GM19328 (cell line): ENCODE measurements at regions not wholly inside any gene's neighbourhood (a gene's known extent, or its start where the extent isn't known, plus 50 kb on each side); places are given as distances from the start of the nearest gene placed in this dataset.

Experiments
- ATAC-seq: cut with Tn5 transposase; IDR thresholded peaks from one replicate; pipeline ENCODE4 v1.9.1; 2021; ENCODE audit warnings: mild to moderate bottlenecking, moderate library complexity; ENCODE audit not compliant: unreplicated experiment

DNA sequence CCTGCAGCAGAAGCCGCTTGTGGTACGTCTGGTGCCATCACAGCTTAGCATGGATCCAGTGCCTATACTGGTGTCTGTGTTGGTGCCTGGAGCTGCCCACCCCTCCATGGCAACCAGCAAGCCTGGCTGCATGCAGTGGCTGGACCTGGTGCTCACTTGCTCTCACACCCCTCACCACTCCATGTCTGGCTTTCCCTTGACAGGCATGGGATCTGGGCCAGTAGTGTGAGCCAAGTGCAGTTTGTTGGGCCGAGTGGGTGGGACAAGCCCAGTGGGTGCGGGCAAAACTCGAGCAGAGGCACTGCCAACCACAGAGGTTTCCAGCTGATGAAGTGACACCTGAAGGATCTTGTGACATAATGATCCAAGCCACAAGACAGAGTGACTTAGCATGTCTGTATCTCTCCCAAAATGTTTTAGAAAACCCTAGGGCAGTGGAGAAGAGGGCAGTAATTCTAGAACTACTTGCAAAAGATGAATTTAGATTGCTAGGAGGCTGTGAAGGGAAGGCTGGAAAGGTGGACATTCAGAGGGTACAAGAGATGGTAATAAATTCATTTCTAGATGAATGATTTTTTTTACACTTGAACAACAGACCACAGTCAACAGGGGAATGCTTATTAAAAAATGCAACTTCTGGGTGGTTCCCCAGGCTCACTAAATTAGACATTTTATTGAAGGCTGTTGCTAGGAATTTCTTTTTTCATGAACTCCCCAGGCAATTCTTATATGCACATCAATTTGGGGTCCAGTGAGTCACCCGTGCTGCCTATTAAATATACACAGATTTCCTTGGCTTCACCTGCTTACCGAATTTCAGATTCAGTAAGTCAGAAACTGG lies 660.3 kb downstream of the TLR4 start:
- no peak for ATAC-seq

DNA sequence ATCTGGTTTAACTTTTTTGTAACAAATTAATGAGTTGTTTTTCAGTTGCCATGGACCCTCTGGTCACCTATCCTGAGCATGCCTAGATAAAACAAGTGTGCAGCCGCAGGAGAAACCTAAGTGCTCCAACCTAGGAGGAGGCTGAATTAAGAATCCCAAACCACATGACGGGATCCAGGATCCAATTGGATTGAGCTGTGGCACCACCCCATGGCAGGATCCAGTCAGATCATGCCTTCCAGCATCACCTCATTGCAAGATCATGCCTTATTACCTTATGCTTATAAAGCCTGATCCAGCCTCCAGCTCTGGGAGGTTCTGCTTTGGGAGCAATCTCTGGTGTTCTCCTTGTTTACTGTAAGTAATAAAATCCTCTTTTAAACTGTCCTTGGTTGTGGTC lies 662.0 kb downstream of the TLR4 start:
- ATAC-seq = no peak

DNA sequence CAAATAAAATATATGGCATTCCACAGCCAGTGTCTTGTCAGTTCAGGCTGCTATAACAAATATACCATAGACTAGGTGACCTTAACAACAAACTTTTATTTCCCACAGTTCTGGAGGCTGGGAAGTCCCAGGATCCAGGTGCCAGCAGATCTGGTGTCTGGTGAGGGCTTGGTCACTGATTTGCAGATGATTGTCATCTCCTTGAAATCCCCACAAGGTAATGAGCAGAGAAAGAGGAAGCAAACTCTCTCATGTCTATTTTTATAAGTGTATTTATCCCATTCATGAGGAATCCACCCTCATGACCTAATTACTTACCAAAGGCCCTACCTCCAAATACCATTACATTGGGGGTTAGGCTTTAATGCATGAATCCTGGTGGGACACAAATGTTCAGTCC lies 663.2 kb downstream of the TLR4 start:
- ATAC-seq = no peak

DNA sequence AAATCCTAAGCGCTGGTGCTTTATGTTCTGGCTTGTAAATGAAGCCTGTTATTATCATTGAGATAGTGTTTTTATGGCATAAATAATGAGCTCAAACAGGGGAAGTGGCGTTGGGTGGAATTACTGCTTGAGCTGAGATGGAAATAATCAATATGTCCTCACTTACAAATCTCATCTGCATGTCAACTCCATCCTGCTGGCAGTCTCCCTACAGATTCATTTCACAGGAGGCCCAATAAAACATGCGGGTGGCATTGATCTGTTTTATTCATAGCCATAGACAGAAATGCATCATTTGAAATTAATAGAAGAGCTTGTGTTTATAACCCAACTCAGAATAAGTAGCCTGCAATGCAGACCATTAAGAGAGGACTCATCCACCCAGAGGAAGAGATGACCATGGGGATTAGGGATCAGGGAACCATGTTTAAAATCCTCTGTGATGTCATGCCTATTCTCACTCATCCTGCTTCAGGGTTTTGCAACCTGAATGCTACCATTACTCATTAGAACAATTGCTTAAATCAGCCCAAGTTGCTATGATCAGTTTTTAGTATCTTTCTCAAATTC lies 680.4 kb downstream of the TLR4 start:
- ATAC-seq = no peak

DNA sequence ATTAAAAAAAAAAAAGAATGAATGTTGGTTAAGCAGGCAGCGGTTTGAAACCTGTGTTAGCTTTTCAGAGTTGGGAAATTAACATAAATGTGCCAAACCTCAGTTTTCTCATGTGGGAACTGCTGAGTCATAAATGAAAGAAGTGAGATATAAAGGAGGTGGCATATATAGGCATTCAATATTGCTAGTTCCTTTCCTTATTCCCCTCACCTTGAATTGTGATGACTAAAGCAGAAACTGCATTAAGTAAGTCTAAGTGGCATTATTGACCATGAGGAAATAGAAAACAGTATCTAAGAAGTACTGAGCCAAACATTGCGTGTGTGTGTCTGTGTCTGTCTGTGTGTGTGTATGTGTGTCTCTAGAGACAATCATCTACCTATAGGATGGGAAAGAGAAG lies 691.2 kb downstream of the TLR4 start:
- no peak for ATAC-seq

DNA sequence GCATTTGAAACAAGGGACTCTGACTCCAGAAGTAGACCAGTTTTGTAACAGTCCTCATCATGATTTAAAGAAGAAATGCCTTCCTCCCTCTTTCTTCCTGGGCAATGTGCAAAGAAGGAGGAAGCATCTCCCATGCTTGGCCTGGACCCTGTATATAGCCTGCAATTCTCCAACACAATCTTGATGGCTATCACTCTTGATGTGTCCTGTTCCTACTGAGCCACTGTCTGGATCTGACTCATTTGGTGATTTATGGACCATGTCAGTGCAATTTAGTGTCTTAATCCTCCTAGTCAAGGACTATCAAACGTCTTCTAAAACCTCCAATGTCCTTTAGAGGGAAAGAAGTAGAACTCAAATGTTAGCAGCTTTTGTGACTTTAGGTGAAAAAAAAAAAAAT lies 697.3 kb downstream of the TLR4 start:
- no peak for ATAC-seq

DNA sequence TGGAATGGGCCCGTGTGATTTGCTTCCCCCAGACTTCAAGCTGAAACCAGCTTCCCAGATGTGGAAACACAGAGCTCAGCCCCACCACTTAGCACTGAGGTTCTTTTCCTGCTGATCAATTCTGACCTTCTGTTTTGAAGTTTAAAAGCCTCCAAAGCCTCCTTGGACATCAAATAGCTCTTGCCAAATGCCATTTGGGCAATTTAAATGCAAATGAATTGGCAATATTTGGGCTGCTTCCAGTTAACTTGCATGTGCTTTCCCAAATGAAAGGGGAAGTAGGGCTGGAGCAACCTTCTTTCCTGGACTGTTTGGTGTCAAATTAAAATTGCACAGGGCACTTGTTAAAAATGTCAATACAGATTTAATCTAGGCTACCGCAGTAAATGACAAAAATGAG lies 710.5 kb downstream of the TLR4 start:
- ATAC-seq = no peak

DNA sequence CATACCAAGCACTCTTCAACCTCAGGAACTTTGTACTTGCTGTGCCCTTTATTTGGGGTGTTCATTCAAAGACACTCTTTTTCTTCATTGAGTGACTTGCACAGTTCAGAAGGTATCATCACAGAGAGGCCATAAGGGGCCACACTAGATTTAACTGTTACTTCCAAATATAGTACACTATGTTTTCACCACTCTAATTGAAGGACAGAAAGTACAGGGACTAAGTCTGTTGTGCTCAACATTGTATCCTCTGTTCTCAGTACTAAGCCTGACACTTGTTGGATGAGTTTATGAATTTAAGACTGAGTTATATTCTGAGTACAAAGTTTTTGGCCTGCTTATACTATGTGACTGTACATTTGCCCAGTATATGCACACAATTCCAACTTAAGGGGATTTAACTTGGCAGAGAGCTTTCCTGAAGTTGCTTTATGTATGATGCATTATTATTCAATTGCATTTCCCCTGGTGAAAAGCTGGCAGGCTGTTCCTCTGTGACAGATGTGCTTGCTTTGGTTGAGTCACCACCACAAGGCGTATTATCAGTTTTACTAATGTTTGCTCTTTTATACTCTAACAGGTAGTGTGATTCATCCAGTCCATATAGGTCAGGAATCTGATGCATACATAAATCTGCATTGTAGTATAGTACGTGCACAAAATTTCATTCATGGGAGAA lies 714.8 kb downstream of the TLR4 start:
- ATAC-seq = no peak

DNA sequence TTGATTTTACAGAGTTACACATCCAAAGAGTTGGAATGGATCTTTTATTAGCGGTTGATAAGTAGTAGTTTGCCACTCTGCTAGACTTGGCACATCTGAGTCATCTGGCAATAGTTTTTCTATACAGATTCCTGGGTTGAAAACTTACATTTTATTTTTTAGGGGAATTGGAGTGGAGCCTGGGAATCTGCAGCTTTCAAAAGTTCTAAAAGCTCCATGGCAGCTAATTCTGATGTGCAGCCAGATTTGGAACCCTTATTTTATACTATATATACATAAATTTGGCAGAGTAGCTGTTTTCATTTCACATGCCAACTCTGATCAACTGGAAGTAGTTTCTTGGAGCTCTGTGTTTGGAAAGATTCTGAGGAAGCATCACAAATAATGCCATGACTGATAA lies 715.5 kb downstream of the TLR4 start:
- no peak for ATAC-seq

DNA sequence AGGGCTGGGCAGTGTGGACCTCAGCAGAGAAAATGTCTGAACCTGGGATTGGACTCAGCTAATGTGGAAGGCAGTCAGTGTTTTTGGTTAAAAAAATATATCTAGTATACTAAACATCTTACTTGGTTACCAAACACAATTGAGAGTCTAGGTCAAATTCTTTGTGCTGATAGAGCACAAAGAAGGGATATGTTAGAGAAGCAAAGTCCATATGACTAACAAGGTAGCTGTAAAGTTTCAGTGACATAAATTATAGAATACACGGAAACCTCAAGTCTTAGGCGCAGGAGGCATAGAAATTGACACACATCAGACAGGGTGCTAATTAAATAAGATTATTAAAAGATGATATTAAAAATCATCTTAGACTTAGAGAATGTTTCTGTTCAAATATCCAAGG lies 718.3 kb downstream of the TLR4 start:
- ATAC-seq = no peak

DNA sequence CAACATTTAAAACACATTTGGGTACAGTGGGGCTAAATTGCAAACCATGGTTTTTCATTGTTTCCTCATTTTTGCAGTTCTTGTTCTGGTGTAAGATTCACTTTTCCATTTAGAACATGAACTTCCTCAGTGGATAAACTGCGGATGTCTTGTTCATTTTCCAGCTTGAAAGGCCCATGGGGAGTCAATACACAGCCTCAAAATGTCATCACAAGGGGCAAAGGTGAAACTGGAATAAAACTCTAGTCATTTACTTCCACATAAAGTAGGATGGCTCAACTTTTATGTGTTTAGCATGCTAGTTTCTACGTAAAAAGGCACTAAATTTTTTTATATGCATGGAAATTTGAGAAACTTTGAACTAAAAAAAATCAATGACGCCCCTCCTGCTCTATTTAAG lies 718.8 kb downstream of the TLR4 start:
- ATAC-seq = no peak

DNA sequence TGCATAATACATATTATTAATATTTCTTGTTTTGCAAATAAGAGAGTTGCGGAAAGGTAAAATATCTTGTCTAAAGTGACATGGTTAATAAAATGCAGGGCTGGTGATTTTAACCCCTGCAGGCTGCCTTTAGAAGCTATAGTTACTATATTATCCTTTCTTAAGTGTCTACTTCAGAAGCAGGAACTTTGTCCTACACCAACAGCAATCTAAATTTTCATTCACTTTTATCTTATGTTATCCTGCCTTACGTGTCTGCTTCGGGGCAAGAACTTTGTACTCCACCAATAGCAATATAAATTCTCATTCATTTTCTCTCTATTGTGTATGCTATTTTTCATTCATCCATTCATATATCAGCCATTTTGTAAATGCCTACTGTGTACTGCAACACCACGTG lies 719.5 kb downstream of the TLR4 start:
- ATAC-seq = no peak

DNA sequence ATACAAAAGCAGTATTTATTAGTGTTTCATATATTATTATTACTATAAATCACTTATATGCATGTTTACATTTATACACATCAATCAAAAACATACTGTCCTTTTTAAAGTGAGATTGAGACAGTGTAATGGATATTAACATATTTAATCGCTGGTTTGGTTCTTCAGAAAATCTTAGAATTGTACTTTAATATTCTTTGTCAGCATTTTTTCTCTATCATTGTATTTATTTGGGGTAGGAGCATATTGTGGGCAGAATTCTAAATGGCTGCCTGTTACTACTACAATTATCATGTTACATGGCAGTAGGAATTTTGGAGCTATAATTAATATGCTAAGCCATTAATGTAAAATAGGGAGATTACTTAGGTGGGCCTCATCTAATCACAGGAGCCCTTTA lies 722.6 kb downstream of the TLR4 start:
- ATAC-seq = no peak

DNA sequence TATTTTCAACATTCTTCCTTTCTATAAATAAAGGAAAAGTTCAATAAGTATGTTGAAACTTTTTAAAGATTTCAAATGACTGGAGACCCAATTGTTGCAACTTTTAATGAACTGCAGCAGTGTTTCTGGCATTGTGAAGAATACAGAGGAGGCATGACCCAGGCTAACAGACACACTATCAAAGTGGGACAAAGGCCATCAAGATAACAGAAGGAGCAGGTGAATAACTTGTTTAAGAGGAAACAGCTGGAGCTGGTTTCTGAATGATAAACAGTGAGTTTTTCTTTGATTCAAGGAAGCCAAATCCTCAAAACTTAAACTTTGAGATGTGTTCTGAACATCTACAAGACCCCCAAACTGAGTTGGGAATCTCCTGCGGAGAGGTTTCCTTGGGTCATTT lies 734.6 kb downstream of the TLR4 start:
- ATAC-seq = no peak

DNA sequence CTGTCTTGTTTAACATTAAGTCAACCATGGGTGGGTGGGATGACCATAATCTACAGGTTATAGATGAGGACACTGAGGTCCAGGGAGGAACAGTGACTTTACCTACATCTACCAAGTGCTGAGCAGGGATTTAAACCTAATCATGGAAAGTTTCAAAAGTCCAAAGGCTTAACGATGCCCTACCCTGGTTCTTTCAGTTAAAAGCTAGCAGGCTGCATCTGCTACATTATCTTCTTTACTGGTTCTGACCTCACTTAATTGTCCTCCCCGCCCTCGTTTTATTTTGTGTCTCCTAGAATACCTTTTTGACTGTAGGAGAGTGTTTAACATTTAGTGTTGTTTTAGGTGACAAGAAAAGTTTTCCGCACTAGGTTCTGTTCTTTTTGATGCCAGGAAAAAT lies 735.2 kb downstream of the TLR4 start:
- no peak for ATAC-seq

DNA sequence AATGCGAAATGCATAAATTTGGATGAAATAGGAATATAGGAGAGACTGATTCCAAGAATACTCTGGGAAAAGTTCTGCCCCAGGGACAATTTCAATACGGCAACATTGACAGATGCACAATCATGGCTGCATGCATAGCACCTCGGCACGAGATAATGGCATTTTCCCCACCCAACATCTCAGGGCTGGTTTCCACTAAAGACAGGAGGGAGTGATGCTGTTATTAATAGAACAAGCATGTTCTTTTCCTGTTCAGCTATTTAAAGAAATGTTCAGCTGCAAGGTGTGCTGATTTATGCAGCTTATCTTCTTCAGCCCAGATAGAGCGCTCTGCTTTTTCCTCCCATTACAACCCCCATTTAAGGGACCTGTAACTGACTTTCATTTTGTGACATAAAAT lies 740.2 kb downstream of the TLR4 start:
- no peak for ATAC-seq

DNA sequence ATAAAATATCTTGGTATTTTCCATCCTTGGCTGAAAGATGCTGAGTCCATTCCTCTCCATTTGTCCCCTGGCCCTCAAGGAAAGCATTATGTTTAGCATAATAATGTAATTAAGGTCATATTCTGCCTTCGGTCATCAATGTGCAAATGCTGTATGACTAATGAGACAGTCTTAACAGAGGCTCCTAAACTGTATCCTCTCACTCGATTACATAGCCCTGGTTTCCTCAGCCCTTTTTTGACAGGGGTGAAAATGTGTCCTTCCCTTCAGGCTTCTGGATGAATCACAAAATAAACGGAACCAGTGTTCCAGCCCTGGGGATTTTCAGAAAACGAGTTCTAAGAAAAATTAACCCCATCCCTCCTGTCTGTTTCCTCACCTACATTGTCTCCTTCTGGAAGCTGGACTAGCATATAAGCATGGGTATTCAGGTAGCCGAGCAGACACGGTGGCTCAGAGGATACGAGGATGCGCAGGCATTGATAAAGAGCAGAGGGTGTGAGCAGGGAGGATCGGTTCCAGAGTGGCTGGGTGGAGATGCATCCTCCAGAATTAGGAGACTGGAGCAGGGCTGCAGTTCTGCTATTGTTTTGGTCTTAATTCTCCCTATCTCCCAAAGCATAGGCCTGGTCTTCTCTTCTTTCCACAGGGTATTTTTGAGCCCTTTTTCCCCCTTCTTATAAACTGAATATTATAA lies 742.9 kb downstream of the TLR4 start:
- ATAC-seq = no peak

DNA sequence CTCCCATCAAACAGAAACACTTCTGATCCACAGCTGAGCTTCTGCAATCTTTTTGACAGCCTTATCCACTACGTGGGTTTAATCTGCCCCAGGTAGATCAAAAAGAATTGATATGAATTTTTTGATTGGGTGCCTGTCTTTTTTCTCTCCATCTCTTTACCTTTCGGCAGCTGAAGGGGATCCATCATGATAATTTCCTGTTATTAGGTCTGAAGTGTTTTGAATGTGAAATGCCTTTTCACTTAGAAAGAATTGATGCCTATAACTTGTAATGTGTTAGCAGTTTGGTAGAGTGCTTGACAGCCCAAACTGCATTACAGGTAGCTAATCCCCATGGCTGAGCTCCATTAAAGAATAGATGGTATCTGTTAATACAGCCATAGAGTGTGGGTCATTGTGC lies 745.4 kb downstream of the TLR4 start:
- ATAC-seq = no peak

DNA sequence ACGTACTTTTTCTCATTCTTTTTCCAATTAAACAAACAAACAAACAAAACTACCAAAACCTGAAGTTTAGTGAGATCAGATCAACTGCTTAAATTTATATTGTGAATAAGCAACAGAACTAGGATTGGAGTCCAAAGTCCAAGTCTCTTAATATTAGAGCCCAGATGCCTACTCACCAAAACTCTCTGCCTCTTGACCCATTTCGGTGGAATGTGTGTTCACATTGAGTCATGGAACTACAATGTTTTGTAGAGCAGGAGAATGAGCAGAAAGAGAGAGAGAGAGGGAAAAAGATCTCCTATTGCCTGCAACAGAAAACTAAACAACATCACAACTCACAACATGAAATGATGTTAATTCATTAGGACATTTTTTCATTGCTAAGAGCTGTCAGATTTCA lies 751.1 kb downstream of the TLR4 start:
- no peak for ATAC-seq

DNA sequence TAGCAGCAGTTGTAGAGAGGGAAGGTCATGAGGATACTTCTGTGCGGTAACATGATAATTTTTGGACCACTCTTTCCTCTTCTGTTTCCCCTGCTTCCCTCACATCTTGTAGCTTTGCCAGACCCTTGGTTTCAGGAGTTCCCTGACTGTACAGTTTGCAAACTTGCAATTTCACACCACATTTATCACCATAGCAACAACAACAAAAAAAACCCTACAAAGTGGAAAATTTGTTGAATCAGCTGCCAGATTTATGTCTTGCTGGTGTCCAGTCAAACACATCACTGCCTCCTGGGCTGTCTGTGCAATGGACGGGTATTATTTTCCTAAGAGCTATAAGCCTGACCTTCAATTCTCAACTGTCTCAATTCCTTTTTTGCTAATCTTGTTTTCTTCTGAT lies 751.6 kb downstream of the TLR4 start:
- no peak for ATAC-seq

DNA sequence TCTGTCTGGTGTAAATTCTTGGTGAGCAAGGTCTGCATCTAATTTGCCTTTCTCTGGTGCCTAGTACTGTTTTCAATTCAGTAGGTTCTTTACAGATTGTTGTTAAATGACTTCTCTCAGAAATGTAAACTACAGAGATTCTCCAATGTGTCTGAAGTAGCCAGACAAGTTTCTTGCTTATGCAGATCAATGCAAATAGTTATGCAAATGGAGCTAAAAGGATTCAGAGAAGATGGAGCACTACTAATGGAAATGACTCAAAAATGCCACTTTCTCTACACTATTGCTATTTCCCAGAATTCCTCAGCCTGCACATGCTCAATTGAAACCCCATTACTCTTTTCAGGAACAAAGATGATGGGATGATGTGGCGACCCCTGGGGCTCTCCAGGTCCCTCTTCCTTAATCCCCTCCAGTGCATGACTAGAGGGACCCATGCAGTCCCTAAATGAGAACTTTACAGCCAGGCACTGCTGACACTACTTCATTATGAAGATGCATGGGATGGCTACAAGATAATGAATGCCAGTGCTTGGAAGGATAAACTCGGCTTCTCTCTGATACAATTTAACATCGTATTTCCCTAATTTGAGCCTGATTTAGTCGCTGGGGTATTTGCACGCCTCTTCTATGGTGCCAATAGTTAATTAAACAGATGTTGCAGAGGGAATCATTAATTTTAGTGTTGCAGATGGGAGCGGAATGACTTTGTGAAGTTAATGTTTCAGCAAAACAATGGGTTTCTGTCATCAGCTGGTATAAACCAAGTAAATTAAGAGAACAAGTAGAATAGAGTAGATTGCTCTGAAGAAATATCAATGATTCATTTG lies 753.2 kb downstream of the TLR4 start:
- no peak for ATAC-seq
